ENCODE measurements at regions not wholly inside any gene's neighbourhood (a gene's known extent, or its start where the extent isn't known, plus 50 kb on each side); places are given as distances from the start of the nearest gene placed in this dataset.

DNA sequence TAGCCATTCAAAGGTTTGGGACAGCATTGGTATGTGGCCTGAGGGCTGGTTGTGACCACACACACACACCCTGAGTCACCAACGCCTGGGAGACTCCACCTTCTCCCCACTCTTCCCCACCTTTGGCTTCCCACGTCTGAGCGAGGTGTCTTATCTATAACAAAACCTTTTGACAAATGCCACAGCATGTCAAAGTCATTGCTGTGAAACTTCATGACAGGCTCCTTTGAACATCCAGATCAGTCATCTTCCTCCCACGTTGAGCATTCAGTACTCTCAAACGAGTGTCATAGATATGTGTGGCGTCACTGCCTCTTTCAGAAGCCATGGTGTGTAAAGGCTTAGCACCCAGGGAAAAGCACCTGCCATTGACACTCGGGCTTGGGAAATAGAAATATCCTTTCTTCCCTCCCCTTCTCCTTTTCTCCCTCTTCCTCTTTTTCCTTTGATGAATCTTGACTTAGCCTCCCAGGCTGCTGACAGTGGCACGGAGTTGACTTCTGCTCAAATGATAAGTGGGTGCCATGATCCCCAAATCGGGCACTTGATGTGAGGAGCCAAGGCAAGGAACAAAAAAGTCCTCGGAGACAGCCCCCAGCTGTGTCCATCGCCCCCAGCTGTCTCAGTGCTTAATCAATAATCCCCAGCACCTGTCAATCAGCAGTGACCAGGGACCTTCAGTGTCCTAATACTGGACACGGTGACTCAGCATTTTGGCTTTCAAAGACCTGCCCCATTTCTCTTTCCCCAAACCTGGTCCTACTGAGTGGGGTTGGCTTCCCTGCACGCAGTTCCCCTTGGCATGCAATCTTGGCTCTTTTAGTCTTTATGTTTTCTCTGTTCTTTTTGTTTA, 114.8 kb downstream of the FGF18 start:
- TF ChIP-seq, protein P1, sequence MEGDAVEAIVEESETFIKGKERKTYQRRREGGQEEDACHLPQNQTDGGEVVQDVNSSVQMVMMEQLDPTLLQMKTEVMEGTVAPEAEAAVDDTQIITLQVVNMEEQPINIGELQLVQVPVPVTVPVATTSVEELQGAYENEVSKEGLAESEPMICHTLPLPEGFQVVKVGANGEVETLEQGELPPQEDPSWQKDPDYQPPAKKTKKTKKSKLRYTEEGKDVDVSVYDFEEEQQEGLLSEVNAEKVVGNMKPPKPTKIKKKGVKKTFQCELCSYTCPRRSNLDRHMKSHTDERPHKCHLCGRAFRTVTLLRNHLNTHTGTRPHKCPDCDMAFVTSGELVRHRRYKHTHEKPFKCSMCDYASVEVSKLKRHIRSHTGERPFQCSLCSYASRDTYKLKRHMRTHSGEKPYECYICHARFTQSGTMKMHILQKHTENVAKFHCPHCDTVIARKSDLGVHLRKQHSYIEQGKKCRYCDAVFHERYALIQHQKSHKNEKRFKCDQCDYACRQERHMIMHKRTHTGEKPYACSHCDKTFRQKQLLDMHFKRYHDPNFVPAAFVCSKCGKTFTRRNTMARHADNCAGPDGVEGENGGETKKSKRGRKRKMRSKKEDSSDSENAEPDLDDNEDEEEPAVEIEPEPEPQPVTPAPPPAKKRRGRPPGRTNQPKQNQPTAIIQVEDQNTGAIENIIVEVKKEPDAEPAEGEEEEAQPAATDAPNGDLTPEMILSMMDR (conservative IDR thresholded peaks at IDR 0.05), result no peak
- TF ChIP-seq EZH2 (IDR thresholded peaks at IDR 0.05; ENCODE audit: low read depth), result no peak
